HG03108 (cell line): ENCODE measurements at regions not wholly inside any gene's neighbourhood (a gene's known extent, or its start where the extent isn't known, plus 50 kb on each side); places are given as distances from the start of the nearest gene placed in this dataset.

Experiments used
- ATAC-seq: cut with Tn5 transposase; IDR thresholded peaks from one replicate; pipeline ENCODE4 v1.9.1; 2021; ENCODE audit warnings: moderate library complexity; ENCODE audit not compliant: unreplicated experiment

DNA sequence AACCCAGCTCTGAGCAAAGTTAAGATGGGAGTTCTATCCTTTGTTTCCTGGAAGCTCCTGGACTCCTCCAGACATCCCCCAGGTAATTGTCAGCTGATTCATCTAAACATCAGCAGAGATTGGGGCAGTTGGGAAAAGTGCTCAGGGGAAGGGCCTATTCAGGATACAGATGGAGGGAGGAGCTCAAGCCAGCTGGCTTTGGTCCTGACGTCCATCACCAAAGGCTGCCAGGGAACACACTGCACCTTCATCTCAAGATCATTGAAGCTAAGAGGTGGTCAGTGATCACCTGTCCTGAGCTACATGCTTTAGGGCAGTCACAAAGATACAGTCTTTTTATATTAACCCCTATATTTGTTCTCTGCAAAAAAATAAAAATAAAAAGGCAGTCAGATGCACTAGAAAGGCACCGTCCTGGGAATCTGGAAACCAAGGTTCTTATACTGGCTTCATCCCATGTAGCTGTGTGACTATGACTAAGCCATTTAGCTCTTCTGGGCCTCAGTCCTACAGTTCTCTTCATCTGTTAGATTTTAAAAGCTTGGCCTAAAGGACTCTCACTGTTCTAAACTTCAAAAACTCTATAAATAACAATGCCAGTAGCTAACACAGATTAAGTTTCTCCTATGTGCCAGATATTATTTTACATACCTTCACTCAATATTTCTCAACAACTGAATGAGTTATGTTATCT lies 446.5 kb downstream of the BCL11A start:
- no peak for ATAC-seq

GRCh38 chr2:60105906-60106305 lies 447.5 kb downstream of the BCL11A start:
- ATAC-seq: no peak

DNA sequence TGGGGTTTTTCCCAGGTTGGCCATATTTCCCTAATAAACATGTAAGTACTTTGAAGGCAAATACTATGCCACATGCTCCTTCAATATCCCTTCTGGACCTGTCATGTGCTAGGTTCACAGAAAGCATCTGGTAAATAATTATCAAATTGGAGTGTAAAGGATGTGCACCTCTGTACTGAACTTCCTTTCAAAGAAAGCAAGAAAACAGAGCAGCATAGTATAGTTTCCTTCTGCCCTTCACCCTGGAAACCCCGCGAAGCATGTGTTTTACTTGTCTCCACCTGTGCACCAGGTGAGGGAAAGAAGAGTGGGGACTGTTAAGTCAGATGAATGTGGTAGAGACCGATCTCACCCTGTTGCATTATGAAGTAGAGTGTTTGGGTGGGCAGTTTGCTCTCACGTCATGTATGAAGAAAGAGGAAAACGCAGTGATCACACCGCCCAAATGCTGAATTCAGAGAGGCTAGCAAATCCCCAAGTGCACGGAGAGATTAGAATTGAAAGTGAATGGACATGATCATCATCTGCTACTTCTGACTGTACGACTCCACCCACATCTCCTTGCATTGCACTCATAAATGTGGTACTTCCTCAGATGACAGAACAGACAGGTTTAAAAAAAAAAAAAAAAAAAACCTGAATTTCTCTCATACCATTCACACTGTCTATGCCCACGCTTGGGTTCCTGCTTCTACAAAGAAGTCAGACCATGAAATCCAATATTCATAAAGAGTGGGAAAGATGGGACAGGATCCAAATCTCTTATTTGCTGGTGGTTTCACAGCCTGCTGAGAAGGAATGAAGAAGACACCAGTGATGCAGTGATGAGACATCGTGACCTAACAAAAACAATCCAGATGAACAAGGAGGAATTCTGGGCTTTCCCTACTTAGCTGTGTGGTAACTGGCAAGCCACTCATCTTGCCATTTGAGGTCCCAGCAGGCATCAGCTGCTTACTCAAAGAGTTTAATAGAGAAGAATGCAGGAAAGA lies 448.6 kb downstream of the BCL11A start:
- ATAC-seq: peak; percentile 71

- no peak for ATAC-seq
Measured at GRCh38 chr2:60100034-60100433, 453.4 kb downstream of the BCL11A start.

DNA sequence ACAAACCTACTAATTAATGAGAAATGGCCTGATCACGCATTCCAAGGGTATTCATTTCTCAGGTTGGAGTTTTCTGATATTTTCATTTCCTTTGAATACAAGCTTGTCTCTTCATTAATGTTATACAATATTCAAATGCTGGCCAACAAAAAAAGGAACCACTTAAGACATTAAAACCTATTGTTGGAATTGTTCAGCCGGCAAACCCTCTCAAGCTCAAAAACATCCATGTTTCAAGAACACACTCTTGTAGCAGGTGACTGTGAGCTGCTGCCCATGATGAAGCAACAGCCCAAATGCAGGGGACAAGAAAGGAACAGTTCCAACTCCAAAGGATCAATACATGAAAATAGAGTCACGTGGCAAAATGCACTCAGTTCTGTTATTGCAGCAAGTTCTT lies 454.5 kb downstream of the BCL11A start:
- no peak for ATAC-seq

- no peak for ATAC-seq
Measured at GRCh38 chr2:60097298-60097697, 456.2 kb downstream of the BCL11A start.

- ATAC-seq: no peak
Measured at GRCh38 chr2:60096556-60096955, 456.9 kb downstream of the BCL11A start.

- no peak for ATAC-seq
Measured at GRCh38 chr2:60095903-60096302, 457.6 kb downstream of the BCL11A start.

GRCh38 chr2:60095202-60095815 lies 458.1 kb downstream of the BCL11A start:
- no peak for ATAC-seq

DNA sequence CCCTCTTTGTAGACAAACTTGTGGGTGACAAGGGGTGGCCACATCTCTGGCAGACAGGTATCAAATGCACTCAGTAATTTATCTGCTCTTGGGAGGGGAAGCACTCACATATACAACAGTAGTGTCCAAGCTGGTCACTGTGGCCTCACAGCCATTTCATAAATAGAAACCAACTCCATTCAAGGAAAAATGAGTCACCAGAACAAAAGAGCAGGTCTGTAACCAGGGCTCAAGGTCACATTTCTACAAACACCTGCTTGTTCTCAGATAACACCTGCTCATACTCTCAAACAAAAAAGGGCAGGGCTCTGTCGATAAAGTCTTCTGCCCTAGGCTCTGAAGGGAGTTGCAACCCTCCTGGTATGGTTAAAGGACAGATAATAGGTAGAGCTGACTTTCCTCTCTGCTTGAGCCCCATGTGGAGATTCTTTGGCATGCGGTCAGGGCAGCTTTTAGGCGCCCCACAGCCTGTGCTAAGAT lies 459.0 kb downstream of the BCL11A start:
- no peak for ATAC-seq

GRCh38 chr2:60092781-60093180 lies 460.7 kb downstream of the BCL11A start:
- ATAC-seq: no peak

DNA sequence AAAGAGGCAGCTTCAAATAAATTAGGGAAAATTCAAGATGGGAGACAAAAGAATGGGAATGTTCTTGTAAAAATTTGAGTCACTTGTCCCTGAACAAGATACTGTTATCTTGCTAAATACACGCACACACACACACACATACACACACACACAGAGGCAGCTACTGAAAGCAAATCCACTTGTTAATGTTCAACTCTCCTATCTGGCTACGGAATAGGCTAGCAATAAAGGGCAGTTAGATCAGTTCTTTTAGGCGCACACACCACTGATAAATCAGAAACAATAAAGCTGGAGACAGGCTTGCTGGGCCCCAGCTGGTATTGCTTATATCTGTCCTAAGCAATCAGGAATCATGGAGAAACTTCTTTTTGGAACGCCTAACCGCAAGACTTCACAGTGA lies 461.6 kb downstream of the BCL11A start:
- no peak for ATAC-seq

GRCh38 chr2:60091266-60091665 lies 462.2 kb downstream of the BCL11A start:
- ATAC-seq: no peak

- ATAC-seq: no peak
Measured at GRCh38 chr2:60079562-60079961, 473.9 kb downstream of the BCL11A start.

- no peak for ATAC-seq
Measured at GRCh38 chr2:60075048-60075447, 478.4 kb downstream of the BCL11A start.

DNA sequence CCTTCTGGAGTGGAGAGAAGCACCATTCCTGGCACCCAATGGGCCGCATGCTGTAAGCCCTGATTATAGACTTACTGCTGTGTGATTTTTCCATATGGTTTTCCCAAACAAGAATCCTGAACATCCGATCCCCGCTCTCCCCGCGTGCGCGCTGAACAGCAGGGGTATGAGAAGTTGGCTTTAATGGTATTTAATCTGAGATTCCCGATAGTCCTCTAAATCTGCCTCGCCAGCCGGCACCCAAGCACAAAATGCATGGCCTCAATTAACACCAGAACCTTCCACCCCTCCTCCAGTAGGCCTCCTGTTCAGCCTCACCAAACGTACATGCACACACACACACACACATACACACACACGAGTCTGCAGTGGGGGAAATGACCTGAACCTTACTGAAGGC lies 480.3 kb downstream of the BCL11A start:
- no peak for ATAC-seq

DNA sequence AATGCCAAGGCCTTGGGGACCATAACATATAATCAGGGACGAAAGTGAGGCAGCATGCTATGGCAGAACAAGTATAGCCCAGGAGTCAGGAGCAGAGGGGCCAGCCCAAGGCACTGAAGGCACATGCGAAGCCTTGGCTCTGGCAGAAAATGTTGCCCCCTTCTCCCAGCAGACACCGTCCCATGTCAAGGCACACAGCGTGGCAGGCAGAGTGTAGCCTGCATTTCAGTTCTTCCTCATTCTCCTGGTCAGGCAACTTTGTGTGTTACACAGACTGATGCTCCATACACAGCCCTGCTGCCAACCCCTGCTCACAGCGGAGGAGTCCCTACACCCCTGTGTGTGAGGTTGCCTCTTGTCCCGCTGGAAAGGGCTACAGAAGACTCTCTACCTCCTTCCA lies 480.8 kb downstream of the BCL11A start:
- ATAC-seq: no peak

GRCh38 chr2:60071490-60071831 lies 482.0 kb downstream of the BCL11A start:
- ATAC-seq: no peak

GRCh38 chr2:60070736-60071489 lies 482.5 kb downstream of the BCL11A start:
- no peak for ATAC-seq

- no peak for ATAC-seq
Measured at GRCh38 chr2:60070196-60070595, 483.3 kb downstream of the BCL11A start.

DNA sequence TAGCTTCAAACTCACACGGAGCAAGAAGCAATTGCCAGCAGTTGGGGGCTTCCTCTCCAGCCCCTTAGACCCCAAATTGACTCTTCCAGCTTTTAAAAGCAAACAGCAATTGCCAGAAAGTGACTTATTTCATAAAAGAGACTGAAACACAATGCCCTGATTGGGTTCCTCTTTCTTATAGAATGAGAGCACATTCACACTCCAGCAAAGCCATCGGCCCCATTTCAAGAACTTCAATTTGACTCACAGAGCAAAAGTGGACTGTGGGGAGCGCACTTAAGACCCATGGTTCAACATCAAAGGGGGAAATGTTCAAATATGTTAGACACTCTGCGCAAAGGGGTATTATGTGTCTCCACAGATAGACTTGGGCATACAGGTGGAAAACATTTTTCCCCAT lies 484.7 kb downstream of the BCL11A start:
- no peak for ATAC-seq
